HG03565 (cell line): ENCODE measurements at regions not wholly inside any gene's neighbourhood (a gene's known extent, or its start where the extent isn't known, plus 50 kb on each side); places are given as distances from the start of the nearest gene placed in this dataset.

Experiments used
- ATAC-seq: cut with Tn5 transposase; IDR thresholded peaks from one replicate; pipeline ENCODE4 v1.9.1; 2021; ENCODE audit warnings: mild to moderate bottlenecking, moderate library complexity; ENCODE audit not compliant: unreplicated experiment

GRCh38 chr17:77481476-77482374 lies 341.0 kb downstream of the SEC14L1 start:
- ATAC-seq, result no peak

- ATAC-seq, result no peak
Observed at GRCh38 chr17:77482375-77483127, 341.8 kb downstream of the SEC14L1 start.

GRCh38 chr17:77483128-77483598 lies 342.4 kb downstream of the SEC14L1 start:
- ATAC-seq, result no peak

DNA sequence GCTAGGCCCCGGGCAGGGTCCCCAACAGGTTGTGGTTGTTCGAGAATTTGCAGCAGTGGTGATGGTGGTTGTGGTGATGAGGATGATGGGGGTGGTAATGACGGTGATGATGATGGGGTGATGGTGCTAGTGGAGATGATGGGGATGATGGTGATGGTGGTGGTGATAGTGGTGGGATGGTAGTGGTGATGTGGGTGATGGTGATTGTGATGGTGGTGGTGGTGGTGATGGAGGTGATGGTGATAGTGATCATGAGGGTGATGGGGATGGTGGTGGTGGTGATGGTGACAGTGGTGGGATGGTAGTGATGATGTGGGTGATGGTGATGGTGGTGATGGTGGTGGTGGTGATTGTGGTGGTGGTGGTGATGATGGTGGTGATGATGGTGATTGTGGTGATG lies 343.3 kb downstream of the SEC14L1 start:
- no peak for ATAC-seq

- no peak for ATAC-seq
Observed at GRCh38 chr17:77485089-77485833, 344.5 kb downstream of the SEC14L1 start.

- no peak for ATAC-seq
Observed at GRCh38 chr17:77487211-77487629, 346.5 kb downstream of the SEC14L1 start.

DNA sequence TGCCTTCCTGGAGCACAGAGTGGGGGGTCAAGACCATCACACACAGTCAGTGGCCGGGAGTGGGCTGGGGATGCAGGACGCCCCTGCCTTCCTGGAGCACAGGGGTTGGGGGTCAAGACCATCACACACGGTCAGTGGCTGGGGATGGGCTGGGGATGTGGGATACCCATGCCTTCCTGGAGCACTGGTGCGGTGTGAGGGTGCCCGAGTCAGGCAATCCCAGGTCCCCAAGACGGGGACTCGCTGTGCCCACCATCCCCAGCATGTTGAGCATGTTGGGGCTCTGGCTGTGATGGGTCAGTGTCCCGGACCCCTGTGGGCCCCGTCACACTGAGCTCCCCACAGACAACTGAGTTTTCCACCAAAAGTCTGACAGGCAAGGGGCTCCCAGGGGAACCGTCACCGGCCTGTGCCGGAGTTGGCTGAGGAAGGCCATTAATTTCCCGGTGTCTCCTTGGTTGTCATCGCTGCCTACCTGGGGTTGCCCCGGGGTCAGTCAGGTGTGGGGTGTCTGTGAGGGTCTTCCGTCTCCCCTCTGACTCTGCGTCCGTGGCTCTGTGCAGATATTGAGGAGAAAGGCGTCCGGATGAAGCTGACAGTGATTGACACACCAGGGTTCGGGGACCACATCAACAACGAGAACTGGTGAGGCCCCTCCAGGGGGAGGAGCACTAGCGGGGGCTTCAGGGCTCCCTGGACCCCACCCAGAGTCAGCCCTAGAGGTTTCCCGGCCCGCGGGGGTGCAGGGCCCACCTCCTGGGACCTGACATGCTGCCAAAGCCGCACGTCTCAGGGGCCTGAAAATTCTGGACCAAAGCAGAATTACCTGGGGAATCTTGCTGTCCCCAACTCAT lies 347.1 kb downstream of the SEC14L1 start:
- no peak for ATAC-seq

DNA sequence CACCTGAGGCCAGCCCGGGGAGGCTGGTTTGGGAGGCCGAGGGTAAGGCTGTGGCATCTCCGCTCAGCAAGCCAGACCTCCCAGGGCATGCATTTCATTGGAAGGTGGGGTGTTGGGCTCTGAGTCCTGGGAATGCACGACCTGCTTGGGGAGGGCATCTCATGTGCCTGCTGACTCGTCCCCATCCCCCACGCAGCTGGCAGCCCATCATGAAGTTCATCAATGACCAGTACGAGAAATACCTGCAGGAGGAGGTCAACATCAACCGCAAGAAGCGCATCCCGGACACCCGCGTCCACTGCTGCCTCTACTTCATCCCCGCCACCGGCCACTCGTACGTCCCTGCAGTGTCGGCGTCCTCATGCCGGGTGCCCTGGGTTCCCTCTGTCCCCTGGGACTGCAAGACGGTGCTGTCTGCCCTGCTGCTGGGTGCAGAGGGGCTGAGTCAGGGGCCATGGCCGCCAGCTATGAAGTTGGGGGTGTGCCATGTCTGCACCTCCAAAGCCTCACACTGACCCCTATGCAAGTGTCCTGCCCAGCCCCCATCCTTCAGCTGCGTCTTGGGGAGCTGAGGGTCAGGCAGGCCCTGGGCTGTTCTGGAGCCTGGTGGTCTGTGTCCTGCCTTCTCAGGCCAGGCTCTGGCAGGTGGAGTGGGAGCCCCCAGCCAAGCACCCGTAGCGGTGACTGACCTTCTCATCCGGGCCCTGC lies 347.9 kb downstream of the SEC14L1 start:
- ATAC-seq, result no peak

DNA sequence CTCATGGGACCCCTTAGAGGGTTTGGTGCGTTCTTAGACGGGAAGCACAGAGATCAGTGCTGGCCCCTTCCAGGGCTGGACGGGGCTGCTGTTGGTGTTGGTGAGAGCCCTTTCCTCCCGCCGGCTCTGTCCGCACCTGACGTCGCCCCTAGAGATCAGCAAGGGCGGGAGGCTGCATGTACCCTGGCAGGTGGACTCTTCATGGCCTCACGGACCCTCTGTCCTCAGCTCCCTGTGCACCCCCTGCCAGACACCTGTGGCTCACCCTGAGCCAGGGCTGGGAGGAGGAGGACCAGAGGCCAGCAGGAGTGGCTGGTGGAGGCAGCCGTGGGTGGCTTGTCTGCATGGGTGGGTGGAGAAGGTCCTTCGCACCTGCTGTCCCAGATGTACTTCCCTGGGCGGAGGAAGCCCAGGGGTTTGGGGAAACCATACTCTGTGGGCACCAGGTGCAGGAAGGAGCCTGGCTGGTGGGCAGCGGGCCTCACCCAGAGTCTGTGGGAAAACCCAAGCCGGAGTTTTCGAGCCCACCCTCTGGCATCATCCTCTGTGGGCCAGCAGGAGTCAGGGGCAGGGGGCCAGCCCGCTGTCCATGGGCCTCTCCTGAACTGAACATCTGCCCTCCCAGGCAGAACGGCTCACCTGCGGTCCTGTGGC lies 348.6 kb downstream of the SEC14L1 start:
- ATAC-seq, result no peak

- no peak for ATAC-seq
Observed at GRCh38 chr17:77489893-77490255, 349.1 kb downstream of the SEC14L1 start.

- no peak for ATAC-seq
Observed at GRCh38 chr17:77490361-77491183, 349.8 kb downstream of the SEC14L1 start.

- ATAC-seq, result no peak
Observed at GRCh38 chr17:77491921-77492445, 351.2 kb downstream of the SEC14L1 start.

DNA sequence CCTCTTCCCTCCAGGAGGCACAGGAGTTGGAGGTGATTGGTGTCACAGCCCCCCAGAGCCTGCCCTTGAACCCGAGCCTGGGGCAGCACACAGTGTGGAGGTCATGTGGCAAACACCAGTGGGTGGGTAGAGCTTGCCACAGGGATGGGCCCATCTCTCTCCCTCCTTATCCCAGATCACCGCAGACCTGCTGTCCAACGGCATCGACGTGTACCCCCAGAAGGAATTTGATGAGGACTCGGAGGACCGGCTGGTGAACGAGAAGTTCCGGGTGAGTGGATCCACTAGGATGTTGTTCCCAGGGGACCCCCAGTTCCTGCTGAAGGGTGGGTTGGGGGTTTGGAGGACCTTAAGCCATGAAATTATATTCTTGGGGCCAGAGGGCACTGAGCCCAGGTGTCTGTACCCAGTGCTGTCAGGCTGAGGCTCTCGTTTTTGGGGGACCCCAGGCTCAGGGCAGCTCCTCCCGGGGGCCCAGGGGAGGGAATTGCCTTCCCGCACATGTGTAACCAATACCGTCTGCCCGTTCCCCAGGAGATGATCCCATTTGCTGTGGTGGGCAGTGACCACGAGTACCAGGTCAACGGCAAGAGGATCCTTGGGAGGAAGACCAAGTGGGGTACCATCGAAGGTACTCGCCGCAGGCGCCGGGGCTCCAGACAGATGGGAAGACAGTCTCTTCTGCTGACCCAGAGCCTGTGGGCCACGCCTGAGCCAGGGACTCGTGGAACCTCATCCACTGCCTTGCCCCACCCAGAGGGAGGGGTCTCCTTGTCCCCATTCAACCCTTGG lies 351.9 kb downstream of the SEC14L1 start:
- no peak for ATAC-seq

GRCh38 chr17:77493238-77493820 lies 352.6 kb downstream of the SEC14L1 start:
- ATAC-seq, result no peak

DNA sequence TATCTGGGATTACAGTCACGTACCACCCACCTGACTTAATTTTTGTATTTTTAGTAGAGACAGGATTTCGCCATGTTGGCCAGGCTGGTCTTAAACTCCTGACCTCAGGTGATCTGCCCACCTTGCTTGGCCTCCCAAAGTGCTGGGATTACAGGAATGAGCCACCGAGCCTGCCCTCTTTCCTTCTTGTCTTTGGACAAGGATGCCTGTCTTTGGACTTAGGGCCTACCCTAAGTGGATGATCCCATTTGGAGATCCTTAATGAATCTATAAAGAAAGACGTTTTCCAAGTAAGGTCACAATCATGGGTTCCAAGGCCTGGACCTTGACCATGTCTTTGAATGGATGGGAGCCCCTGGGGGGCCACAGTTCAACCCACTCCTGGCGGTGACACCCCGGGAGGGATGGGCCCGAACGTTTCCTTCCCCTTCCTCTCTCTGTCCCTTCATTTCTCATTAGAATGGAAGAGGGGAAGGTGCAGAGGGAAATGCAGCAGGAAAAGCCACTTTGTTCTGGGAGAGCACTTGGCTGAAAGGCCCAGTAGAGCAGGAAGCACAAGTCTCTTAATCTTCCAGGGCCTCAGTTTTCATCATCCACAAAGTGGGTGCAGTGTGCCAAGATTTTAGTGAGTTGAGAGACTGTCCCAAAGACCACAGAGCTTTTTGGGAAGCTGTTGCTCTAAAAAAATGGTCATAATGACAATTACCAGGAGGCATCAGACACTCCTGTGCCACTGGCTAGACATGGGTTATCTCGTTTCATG lies 353.3 kb downstream of the SEC14L1 start:
- no peak for ATAC-seq
